ENCODE measurements at regions not wholly inside any gene's neighbourhood (a gene's known extent, or its start where the extent isn't known, plus 50 kb on each side); places are given as distances from the start of the nearest gene placed in this dataset.

DNA sequence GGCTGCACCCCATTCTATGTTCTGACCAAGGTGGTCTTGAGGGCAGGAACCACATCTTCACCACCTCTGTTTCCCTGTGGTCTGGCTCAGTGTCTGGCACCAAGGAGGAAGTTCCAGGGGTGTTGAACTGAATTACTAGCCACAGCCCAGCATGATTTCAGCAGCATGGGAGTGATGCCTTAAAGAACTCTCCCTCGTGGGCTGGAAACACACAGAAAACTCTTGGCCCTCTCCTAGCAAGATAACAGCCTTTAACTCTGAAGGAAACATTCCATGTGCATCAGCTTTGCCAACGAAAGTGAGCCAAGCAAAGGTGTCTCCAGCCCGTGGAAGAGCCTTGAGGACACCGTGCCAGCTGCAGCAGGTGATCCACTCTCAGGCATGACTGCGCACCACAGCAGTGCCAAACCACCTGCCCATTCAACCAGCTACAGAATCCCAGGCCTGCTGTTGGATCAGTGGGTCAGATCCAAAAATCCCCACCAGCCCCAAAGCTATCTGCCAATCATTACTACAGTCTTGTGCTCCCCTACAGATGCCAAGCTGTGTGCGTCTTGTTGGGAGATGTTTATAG, 124.8 kb downstream of the TTC32 start:
- Histone ChIP-seq H3K4me1 (no peaks in the 10 kb centered on the region), H3K27me3 (no peaks in the 10 kb centered on the region), H3K9me3 (no peaks in the 10 kb centered on the region), H3K4me3 (no peak overlapping the region), H3K27ac (no peak overlapping the region), H3K36me3 (no peaks in the 10 kb centered on the region)
- DNase-seq (no peak), ATAC-seq (no peak)
- 54% methylated on average over 2 of the region's 6 CpGs for WGBS (ENCODE audit: insufficient coverage, low coverage, low lambda C conversion rate, missing lambda C conversion rate)
- TF ChIP-seq, protein P1, sequence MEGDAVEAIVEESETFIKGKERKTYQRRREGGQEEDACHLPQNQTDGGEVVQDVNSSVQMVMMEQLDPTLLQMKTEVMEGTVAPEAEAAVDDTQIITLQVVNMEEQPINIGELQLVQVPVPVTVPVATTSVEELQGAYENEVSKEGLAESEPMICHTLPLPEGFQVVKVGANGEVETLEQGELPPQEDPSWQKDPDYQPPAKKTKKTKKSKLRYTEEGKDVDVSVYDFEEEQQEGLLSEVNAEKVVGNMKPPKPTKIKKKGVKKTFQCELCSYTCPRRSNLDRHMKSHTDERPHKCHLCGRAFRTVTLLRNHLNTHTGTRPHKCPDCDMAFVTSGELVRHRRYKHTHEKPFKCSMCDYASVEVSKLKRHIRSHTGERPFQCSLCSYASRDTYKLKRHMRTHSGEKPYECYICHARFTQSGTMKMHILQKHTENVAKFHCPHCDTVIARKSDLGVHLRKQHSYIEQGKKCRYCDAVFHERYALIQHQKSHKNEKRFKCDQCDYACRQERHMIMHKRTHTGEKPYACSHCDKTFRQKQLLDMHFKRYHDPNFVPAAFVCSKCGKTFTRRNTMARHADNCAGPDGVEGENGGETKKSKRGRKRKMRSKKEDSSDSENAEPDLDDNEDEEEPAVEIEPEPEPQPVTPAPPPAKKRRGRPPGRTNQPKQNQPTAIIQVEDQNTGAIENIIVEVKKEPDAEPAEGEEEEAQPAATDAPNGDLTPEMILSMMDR (IDR thresholded peaks at IDR 0.05) = no peak
- no peak for TF ChIP-seq POLR2A (IDR thresholded peaks at IDR 0.05)
- intact Hi-C loops (cut with DNase I) = no loop called here

DNA sequence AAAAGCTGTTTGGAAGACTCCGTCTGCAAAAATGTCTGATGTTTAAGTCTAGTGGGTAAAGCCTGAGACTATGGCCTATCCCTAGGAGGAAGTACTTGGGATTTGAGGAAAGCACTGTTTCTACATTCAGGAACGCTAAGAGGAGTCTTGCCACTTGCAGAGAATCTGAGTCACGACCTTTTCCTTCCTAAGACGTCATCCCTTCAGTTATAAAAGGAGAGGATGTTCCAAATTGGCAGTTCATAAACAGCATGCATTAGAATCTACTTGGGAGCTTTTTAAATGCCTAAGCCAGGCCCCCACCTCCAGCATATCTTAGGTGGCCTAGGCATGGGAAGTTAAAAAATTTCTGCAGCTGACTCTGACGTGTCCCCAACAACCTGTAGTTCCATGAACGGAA, 125.9 kb downstream of the TTC32 start:
- ATAC-seq (peak in 1 of 4 donors; percentile 45), DNase-seq (no peak)
- 68% methylated on average over 6 of the region's 6 CpGs for WGBS (ENCODE audit: insufficient coverage, low coverage, low lambda C conversion rate, missing lambda C conversion rate)
- Histone ChIP-seq H3K9me3 (no peaks in the 10 kb centered on the region), H3K4me1 (no peaks in the 10 kb centered on the region), H3K27ac (no peak overlapping the region), H3K27me3 (no peaks in the 10 kb centered on the region), H3K36me3 (no peaks in the 10 kb centered on the region), H3K4me3 (no peak overlapping the region)
- TF ChIP-seq, protein P1 (IDR thresholded peaks at IDR 0.05) = no peak
- TF ChIP-seq POLR2A (IDR thresholded peaks at IDR 0.05) = no peak
- intact Hi-C loops (cut with DNase I) = no loop called here

DNA sequence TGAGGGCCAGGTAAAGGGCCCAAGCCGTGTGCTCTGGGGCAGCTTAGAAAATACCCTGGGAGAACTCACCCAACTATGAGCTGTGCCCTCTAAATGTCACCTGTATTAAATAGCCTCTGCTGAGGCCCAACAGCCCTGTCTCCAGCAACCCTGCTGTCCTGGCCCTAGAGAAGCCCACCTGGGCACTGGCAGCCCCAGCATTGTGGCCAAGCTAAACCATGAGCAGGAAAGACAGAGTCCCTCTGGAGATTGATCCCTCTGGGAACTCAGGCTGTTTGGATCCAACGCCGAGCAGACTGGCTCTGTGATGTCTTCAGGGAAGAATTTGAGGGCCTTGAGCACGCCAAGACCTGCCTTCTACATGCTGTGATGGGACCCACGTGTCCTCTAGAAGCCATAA, 126.5 kb downstream of the TTC32 start:
- H3K27ac ChIP-seq = no peak overlapping the region
- no peak for DNase-seq
- no peaks in the 10 kb centered on the region for H3K36me3 ChIP-seq
- no peak overlapping the region for H3K4me3 ChIP-seq
- ATAC-seq = no peak
- intact Hi-C loops (cut with DNase I) = no loop called here
- H3K9me3 ChIP-seq = no peaks in the 10 kb centered on the region
- no peaks in the 10 kb centered on the region for H3K4me1 ChIP-seq
- 37% methylated on average over 2 of the region's 5 CpGs for WGBS (ENCODE audit: insufficient coverage, low coverage, low lambda C conversion rate, missing lambda C conversion rate)
- no peaks in the 10 kb centered on the region for H3K27me3 ChIP-seq
- TF ChIP-seq, protein P1 (IDR thresholded peaks at IDR 0.05) = no peak
- no peak for TF ChIP-seq POLR2A (IDR thresholded peaks at IDR 0.05)

DNA sequence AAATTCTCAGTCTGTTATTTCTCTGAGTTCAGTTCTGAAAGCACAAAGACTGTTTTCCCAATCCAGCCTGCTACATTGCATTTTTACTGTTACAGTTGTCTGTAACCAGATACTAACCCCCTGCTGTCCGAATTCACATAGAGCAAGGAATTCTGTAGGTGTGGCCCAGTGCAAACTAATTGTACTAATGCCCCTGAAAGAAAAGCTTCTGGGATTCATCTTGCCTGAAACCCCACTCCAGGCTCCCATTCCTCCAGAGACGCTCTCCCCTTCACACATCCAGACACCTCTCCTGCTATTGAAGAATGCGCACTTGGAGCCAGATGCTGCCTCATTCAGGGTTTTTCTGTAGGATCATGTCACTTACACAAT, 127.0 kb downstream of the TTC32 start:
- Histone ChIP-seq H3K4me1 (no peaks in the 10 kb centered on the region), H3K9me3 (no peaks in the 10 kb centered on the region), H3K36me3 (no peaks in the 10 kb centered on the region), H3K4me3 (no peak overlapping the region), H3K27ac (no peak overlapping the region), H3K27me3 (no peaks in the 10 kb centered on the region)
- DNase-seq (no peak), ATAC-seq (no peak)
- WGBS (ENCODE audit: insufficient coverage, low coverage, low lambda C conversion rate, missing lambda C conversion rate) = 69% methylated on average over 2 of the region's 3 CpGs
- intact Hi-C loops (cut with DNase I) = no loop called here
- TF ChIP-seq, protein P1 (IDR thresholded peaks at IDR 0.05) = no peak
- no peak for TF ChIP-seq POLR2A (IDR thresholded peaks at IDR 0.05)

DNA sequence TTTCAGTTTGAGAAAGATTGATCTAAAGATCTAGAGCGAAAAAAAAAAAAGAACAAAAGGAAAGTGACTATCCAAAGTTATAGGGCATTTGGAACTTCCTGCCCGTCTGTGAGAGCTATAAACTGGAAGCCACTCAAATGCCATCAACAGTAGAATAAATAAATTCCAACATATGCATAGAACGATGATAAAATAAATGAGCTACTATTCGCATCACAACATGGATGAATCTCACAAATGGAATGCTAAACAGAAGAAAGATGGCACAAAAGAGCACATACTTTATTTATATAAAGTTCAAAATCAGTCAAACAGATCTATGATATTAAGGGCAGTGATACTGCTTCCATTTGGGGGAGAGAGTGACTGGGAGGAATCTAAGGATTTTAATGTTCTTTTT, 128.8 kb downstream of the TTC32 start:
- TF ChIP-seq POLR2A (IDR thresholded peaks at IDR 0.05) = no peak
- TF ChIP-seq, protein P1 (IDR thresholded peaks at IDR 0.05) = no peak
- 59% methylated on average over 4 of the region's 4 CpGs for WGBS (ENCODE audit: insufficient coverage, low coverage, low lambda C conversion rate, missing lambda C conversion rate)

More for the DNA sequence above, 128.8 kb downstream of the TTC32 start:
- Histone ChIP-seq H3K4me3 (no peak overlapping the region), H3K27me3 (no peaks in the 10 kb centered on the region), H3K36me3 (no peaks in the 10 kb centered on the region), H3K9me3 (no peaks in the 10 kb centered on the region), H3K27ac (no peak overlapping the region), H3K4me1 (no peaks in the 10 kb centered on the region)
- no peak for DNase-seq
- intact Hi-C loops (cut with DNase I) = no loop called here
- ATAC-seq = no peak

Measured in right lobe of liver (tissue), 6 donors.